ENCODE measurements at regions not wholly inside any gene's neighbourhood (a gene's known extent, or its start where the extent isn't known, plus 50 kb on each side); places are given as distances from the start of the nearest gene placed in this dataset.

GRCh38 chr4:3368841-3369760 is 72.7 kb upstream of the HGFAC start:
- TF ChIP-seq CTCF (IDR thresholded peaks at IDR 0.05; ENCODE audit: extremely low read depth, missing control alignments), result no peak

GRCh38 chr4:3369781-3370674 is 71.7 kb upstream of the HGFAC start:
- DNase-seq (ENCODE audit: low spot score), result peak; percentile 51
- TF ChIP-seq CTCF (IDR thresholded peaks at IDR 0.05; ENCODE audit: extremely low read depth, missing control alignments), result no peak

More at GRCh38 chr4:3368841-3369760, 72.7 kb upstream of the HGFAC start:
- DNase-seq (ENCODE audit: low spot score), result peak; percentile 29

- TF ChIP-seq CTCF (IDR thresholded peaks at IDR 0.05; ENCODE audit: extremely low read depth, missing control alignments), result no peak
- peak; percentile 12 for DNase-seq (ENCODE audit: low spot score)
These were observed 70.5 kb upstream of the HGFAC start for GRCh38 chr4:3371033-3372001.

- DNase-seq (ENCODE audit: low spot score), result no peak
- TF ChIP-seq CTCF (IDR thresholded peaks at IDR 0.05; ENCODE audit: extremely low read depth, missing control alignments), result no peak
These were observed 69.4 kb upstream of the HGFAC start for GRCh38 chr4:3372264-3372932.

- DNase-seq (ENCODE audit: low spot score), result no peak
- no peak for TF ChIP-seq CTCF (IDR thresholded peaks at IDR 0.05; ENCODE audit: extremely low read depth, missing control alignments)
These were observed 68.8 kb upstream of the HGFAC start for GRCh38 chr4:3372933-3373465.

- no peak for DNase-seq (ENCODE audit: low spot score)
- no peak for TF ChIP-seq CTCF (IDR thresholded peaks at IDR 0.05; ENCODE audit: extremely low read depth, missing control alignments)
These were observed 68.3 kb upstream of the HGFAC start for GRCh38 chr4:3373468-3373867.
